Glomerular visceral epithelial cell (primary cell): ENCODE measurements at regions not wholly inside any gene's neighbourhood (a gene's known extent, or its start where the extent isn't known, plus 50 kb on each side); places are given as distances from the start of the nearest gene placed in this dataset.

Source experiments
- DNase-seq: peaks from one replicate; pipeline ENCODE4 v3.0.0-alpha.2; 2016; ENCODE audit errors: extremely low spot score

DNA sequence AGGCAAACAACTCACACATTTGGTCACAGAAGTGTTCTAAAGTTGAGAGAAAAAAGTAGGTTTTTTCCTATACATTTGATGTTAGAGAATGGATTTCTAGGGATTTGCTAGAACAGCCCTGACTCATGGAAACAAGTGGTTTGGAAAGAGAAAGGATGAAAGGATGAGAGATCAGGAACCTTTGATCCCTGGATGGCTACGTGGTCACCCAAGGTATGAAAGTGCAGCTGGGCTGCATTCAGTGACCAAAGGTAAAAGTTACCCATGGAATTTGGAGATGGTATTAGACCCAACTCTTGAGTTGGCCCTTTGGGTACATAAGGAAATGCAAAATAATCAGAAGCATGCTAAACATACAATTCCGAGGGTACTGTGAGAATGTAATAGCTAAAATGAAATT, 61.3 kb upstream of the SPIN1 start:
- no peak for DNase-seq

DNA sequence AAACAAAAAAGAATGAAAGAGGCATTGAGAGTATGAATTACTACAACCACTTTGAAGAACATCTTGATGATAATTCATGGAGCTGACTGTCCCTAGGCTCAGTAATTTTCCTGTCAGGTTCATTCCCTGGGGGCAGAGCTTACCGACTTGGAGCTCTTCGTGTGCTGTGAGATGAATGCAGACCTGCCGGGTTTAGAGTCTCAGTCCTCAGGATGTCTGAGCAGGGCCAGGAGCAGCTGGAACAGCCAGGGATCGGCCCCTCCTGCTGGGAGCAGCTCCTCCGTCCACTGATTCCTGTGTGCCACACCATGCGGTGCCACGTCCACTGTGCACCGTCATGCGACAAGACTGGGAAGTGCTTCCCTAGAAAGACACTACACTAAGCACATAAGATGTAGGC, 62.2 kb upstream of the SPIN1 start:
- no peak for DNase-seq

DNA sequence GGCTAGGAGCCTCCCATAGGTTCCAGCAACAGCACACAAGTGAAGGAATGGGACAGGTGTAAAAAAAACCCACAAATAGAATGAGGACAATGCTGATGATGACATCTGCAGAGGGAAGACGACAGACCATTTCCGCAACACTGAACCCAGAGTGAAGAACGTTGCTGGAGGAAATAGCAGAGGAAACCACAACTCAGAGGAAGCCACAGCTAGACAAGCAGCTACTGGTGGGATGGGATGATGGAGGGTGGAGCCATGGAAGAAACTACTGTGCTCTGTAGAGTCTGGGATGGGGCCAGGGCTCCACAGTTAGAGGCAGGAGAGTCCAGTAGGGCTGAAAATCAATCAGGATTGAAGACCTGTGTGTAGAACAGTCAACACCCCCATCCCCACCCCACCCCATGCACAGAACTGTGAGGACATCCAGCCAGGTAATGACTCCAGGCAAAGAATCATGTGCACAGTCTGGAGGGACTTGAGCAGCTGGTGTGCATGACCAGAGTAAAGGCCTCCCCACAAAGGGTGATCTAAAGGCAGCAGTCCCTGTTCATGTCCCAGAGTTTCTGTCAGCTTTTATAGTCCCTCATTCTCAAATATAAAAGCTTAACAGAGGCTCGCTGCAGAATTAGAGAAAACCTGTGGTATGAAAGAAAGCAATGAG, 65.2 kb upstream of the SPIN1 start:
- DNase-seq = peak; percentile 58

DNA sequence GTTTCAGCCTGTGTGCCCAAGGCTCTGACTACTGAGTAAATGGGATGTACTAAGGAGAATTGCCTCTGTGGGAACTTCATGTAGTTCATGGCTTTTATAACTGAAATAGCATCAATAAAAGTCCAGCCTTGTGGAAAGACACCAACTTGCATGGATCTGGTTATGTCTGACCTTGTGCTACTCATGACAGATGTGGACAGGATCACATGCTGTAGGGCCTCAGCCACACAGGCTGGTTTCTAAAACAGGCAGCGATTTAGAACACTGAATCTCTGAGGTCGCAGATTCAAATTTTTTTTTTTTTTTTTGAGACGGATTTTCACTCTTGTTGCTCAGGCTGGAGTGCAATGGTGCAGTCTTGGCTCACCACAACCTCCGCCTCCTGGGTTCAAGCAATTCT, 66.5 kb upstream of the SPIN1 start:
- no peak for DNase-seq

DNA sequence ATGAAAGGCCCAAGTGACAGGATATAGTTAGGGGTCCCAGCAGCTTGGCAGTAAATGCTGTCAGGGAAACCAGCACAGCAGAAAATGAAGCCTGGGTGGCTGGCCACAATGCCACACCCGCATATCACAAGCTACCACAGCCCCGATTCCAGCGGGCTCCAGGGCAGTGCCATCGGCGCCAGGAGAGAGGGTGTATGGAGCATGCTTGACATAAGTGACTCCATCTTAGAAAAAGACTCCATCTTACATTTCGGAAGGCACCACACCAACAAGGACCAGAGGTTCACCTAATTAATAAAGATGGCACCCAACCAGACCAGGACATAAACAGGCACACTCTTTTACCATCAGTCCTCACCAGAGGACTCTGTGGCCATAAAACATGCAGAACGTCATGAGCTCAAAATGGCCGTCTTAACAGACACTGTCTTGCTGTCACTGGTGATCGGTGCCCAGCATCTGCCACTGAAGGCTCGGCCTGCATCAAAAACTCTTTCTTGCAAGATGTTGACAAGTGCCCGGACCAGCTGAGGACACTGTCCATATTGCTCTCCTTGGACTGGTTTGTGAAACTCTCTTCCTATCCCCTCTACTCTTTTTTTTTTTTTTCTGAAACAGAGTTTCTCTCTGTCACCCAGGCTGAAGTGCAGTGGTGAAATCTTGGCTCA, 67.4 kb upstream of the SPIN1 start:
- no peak for DNase-seq

DNA sequence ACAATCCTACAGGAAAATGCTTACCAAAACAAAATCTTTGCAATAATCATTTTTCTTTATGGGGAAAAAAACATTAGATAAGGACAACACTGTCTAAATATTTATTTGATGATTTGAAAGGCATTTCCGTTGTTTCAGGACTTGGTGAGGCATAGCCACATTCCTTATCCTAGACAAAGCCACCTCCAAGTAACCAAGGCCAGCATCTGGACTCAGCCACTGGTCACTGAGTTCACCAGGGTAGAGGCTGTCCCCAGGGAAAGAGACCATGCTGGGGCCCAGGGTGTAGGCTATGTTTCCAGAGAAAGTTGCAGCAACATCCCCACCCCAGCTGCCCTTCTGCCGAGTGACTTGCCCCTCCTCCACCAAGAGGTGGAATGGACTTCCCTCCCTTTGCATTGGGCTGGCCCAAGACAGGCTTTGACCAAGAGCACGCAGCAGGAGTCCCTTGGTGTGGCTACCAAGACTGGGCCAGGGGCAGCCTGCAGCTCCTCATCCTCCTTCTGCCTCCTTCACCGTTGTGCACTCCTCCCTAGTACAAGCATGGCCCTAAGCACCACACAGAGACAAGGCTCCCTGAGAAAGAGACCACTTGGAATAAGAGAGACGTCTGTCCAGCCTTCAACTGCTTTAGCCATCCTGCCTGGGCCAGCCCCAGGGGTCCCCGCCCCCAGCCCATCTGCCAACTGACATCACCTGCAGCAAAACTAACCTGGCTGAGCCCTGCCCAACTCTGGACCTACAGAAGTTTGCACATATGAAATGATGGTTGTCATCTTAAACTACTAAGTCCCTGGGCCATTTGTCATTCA, 68.1 kb upstream of the SPIN1 start:
- no peak for DNase-seq

DNA sequence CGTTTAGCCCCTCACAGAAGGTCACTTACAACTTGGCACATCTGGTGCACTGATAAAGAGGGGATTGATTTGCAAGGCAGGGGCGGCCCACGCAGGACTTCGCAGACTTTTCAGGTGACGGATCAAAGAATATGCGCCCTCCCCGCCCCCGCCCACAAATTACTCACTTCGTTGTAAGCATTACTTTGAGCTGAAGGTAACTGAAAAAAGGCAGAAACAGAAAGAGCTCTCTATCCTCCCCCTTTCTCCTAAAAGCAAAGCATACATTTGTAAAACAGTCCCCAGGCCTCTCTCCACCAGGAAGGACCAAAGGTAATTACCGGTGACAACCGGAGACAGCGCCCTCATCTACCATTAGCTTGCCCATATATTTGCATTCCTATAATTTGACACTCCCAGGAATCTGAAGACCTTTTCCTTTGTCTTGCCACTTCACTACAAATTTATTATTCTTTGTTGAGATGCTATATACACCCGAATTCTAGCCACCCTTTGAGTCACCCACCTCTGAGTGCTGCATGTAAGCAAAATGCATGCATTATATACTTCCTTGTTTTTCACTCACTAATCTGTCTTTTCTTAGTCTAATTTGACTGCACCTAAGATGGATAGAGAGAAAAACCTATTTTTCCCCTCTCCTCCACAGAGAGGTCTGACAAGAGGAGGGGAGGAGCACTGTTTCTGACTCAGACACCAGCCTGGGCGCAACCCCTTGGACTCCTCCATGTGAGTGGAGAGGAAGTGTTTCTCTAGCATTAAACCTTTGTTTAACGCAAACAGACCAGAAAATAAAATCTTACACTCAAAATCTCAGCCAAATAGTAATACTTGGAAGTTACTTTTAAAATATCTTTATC, 74.7 kb upstream of the SPIN1 start:
- no peak for DNase-seq

DNA sequence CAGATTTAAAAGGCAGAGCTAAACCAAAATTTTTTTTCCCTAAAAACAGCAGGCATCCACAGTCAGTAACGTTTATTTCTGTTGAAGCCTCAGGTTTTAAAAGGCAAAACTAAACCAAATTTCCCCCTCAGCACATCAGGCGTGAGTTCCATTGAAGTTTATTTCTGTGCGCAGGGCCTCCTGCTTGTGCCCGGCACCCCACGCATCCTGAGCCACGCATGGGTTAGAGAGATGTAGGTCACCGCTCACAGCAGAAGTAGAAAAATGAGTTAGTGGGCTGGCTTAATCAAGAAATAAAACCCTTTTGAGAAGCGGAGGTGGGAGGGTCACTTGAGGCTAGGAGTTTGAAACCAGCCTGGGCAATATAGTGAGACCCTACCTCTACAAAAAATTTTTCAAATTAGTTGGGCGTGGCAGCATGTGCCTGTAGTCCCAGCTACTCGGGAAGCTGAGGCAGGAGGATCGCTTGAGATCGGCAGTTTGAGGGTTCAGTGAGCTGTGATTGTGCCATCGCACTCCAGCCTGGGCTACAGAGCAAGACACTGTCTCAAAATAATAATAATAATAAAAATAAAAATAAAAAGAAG, 75.6 kb upstream of the SPIN1 start:
- no peak for DNase-seq

DNA sequence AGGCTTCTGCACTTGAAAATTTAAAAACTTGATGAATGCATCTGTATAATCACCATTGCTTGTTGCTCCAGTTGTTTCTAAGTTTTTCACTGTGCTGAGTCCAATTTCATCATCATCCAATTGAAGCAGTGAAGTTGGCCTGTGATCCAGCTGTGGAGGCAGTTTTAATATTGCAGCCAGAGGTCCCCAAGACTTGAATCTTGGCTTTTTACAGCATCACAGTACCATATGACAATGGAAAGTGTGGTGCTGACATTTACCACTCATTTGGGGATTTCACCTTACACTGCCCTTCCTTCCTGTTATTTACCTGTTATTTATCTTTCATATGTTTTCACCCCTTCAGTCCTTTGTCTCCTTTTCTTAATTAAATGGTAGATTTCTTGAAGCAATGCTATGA, 76.2 kb upstream of the SPIN1 start:
- DNase-seq = no peak

DNA sequence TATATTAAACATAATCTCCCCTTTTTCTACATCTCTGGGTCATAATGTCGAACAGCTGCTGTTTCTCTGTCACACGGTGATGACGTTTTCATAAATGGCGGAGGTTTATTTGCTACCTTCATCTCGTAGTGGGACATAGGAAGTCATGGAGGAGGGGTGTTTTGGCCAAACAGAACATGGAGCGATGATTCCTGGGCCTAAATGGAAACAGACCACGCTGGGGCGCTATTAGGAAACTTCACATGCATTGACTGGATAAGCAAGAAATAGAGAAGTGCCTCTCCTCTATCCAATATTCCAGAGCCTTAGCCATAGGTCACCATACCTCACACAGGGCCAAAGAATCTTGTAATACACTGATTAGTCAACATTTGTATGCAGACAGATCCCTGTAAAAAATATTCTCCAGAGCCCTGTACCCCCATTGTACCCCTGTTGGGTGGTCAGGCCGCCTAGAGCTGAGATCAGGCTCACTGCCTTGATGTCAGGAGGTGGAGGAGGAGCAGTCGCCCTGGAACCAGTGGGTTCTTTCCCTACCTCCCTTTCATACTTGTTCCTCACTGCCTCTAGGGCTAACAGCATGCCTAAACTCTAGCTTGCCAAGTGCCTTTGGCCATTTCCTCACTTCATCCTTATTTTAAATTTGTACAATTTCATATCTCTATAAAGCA, 77.8 kb upstream of the SPIN1 start:
- DNase-seq = no peak

DNA sequence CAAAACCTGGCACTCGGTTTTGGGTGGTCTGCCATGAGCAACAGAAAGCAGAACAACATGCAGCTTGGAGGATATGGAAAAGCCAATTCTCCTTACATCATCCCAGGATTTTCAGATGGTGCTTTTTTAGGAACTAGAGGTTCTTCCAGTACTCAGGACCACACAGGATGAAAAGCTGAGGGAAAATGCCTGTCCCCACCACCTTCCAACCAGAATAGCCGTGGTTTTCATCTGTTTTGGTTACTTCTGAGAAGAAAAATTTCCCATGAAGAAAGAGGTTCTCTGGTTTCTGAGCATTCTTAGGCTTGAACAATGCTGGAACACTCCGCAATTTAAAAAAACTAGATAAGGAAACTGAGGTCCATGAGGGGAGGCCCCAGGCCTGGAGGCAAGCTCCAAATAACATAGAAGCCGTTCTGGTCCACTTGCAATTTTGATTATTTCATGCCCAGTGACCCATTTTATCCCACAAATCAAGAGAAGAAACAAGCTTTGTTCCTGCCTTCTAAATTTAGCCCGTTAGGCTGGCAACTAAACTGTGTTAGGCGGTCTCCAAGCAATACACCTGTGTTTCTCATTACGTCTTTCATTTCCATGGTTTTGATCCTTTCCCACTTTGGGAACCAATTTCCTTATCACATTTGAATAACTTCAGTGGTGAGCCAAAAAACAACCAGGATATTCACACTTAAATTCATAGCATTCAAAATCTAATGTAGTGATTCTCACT, 79.2 kb upstream of the SPIN1 start:
- no peak for DNase-seq

DNA sequence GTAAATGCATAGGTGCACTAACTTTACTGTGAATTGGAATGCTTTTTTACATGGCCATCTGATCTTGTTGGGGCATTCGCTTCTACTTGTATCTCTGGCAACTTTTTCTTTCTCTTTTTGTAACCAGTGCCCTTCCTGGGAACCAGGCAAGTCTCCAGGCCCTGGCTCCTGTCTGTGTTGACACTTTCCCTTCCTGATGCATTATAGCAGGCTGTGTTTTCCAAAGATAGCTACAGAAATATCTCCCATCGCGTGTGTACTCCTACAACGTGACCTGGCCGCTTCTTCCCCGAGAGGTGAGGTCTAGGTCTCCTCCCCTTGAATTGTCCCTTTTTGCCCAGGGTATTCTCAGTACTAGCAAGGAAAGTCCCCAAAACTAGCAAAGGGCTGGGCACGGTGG, 81.1 kb upstream of the SPIN1 start:
- no peak for DNase-seq

DNA sequence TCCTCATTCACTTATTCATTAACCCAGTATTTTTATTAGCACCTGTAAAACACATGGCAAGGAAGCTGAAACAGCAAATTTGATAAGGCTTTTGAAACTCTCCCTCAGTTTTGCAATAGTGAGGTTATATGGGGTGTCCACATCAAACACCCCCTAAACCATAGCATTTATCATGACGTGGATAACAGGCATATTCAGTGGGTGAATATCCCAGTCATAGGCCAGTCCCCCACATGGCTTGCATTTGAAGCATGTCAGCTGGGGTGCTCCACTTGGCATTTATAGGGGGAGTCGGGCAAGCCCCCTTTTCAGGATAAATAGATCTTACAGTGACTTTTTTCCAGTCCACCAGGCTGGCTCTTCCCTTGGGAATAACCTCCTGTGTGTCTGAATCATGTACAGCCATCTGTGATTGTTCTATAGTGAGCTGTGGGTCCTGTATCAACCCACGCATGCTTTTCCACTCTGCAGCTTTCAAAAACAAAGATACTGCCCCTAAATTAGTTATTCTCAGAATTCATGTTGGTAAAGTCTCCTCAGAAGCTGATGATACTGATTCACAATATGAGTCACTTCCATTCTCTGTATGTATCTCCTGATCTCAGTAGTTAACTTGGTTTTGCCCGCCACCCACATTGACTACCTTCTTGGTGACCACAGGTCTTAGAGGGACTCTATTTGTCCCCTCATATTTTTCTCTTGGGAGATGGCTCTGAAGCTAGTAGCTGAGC, 84.4 kb upstream of the SPIN1 start:
- no peak for DNase-seq

DNA sequence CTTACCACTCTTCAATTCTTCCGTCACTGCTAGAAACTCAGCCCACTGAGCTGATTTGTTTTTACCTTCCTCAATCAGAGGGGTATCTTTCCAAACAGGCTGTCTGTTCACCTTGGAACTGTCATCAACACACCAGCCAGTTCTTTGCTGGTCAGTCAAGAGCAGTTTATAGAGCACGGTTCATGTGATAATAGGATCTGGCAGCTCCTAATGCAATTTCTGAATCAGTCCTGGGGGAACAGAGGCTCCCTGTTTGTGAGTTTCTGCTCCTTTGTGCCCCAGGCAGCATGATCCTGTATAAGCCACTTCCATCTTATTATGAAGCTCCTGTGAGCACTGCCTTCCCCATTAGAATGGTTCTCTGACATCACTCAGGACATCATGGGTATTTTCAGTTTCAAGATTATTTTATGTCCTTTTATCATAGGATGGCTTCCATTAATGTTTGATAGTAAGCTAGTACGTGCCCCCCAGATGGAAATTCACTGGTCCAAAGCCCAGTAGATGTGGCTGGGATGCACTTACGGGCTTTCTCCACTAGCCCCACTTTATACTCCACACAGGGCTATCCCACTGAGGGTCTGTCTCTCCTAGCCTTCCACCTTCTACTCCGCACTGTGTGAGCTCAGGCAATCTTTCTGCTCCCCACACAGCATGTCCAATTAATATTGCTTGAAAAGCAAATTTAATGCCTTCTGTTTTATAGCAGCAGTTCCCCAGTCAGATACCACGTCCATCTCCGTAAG, 85.5 kb upstream of the SPIN1 start:
- no peak for DNase-seq

DNA sequence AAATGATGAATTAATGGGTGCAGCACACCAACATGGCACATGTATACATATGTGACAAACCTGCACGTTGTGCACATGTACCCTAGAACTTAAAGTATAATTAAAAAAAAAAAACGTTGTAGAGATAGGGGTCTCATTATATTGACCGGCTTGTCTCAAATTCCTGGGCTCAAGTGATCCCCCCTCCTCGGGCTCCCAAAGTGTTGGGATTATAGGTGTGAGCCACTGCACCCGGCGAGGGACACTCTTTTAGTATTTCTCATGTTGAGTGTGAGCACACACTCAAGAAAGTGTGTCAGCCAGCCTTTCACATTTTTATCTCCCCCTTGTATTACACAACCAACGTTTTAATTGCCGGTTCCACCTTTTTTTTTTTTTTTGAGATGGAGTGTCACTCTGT, 87.7 kb upstream of the SPIN1 start:
- DNase-seq = no peak

DNA sequence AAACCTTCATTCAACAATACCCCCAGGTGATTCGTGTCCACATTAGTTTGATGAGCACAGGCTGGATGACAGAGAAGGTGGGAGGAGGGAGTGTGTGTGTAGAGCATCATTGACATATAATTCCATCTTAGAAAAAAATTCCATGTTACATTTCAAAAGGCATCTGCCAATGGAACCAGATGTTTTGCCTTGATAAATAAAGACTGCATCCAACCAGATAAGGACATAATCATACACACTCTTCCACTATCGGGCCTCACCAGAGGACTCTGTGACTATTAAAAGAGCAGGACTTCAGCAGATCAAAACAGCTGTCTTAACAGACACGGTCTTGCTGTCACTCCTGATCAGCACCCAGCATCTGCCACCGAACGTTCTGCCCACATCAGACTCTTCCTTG, 96.4 kb upstream of the SPIN1 start:
- no peak for DNase-seq

DNA sequence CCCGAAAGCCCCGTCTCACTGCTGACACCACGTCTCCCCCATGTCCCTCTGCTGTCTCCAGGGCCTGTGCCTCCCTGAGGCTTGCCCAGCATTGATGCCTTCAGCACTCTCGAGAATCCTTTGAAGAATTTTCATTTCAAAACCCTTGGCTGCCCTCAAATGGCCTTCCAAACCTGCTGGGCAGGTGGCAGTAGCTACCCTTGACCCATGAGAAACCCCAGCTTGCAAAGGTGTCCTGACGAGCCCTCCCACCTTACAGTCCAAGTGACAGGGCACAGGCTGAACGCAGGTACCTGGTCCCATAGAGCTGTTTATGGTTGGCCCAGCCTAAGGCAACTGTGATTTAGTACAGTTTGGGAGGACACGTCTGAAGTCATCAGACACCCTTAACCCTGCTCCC, 97.2 kb upstream of the SPIN1 start:
- no peak for DNase-seq

DNA sequence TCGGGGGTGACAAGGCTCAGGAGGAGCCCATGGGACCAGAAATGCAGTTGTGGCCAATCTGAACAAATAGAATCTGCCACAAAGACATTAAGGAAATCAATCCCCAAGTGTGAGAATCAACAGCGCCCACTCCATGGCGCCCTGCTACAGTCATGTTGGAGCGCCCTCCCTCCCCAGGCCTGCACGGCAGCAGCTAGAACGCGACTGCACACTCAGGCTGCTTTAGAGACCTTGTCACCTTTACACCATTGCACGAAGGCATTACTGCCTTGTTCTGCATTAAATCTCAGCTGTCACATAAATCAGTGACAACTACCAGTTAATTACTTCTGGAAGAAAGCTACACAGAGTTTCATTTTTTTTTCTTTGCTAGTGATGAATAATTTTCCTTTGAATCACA, 98.7 kb upstream of the SPIN1 start:
- DNase-seq = no peak

DNA sequence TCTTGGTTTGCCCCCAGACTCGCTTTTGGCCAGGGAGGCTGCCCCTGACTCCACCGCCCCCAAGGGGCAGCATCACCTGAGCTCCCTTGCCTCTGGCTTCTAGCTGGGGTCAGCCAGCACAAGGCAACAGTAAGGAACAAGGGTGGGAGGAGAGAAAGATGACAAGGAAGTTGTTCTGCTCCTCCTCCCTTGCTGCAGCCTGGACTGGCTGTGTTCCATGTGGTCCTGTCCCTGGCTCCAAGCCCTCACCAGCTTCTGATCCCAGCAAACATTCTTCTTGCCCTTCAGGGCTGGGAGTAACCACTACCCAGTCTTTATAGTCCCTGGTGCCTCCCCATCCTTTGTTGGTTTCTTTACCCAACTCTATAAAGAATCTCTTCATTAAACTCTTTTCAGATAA, 100.3 kb upstream of the SPIN1 start:
- DNase-seq = no peak
